ENCODE measurements at regions not wholly inside any gene's neighbourhood (a gene's known extent, or its start where the extent isn't known, plus 50 kb on each side); places are given as distances from the start of the nearest gene placed in this dataset.
"Not testable (repeated sequence)": the region's sequence is repeated elsewhere in the genome, so short reads cannot be mapped to it uniquely, and the experiment has no call there.

- POLR2A ChIA-PET = not testable (repeated sequence)
Observed at GRCh38 chr21:5051303-5052018, 5469.9 kb upstream of the TPTE start.

GRCh38 chr21:5055027-5055754, 5466.2 kb upstream of the TPTE start:
- H3K27ac Mint-ChIP-seq; CTCF ChIA-PET; POLR2A ChIA-PET; H3K36me3 Mint-ChIP-seq; H3K27me3 Mint-ChIP-seq; H3K4me3 Mint-ChIP-seq; DNase-seq; H3K9me3 Mint-ChIP-seq; H3K4me1 Mint-ChIP-seq (ENCODE audit: low read depth); intact Hi-C loops (cut with micrococcal nuclease): not testable (repeated sequence)

More at GRCh38 chr21:5051303-5052018, 5469.9 kb upstream of the TPTE start:
- H3K4me1 Mint-ChIP-seq (ENCODE audit: low read depth); H3K4me3 Mint-ChIP-seq; CTCF ChIA-PET; H3K36me3 Mint-ChIP-seq; H3K9me3 Mint-ChIP-seq; intact Hi-C loops (cut with micrococcal nuclease); DNase-seq; H3K27me3 Mint-ChIP-seq: not testable (repeated sequence)
- H3K27ac Mint-ChIP-seq = peak overlapping the region; percentile 51

GRCh38 chr21:5055996-5056962, 5465.1 kb upstream of the TPTE start:
- POLR2A ChIA-PET; CTCF ChIA-PET; H3K27ac Mint-ChIP-seq; H3K4me3 Mint-ChIP-seq; H3K27me3 Mint-ChIP-seq; H3K9me3 Mint-ChIP-seq; DNase-seq; H3K4me1 Mint-ChIP-seq (ENCODE audit: low read depth); H3K36me3 Mint-ChIP-seq; intact Hi-C loops (cut with micrococcal nuclease): not testable (repeated sequence)

- H3K27me3 Mint-ChIP-seq; DNase-seq; intact Hi-C loops (cut with micrococcal nuclease); POLR2A ChIA-PET; CTCF ChIA-PET; H3K9me3 Mint-ChIP-seq; H3K36me3 Mint-ChIP-seq; H3K4me3 Mint-ChIP-seq; H3K4me1 Mint-ChIP-seq (ENCODE audit: low read depth); H3K27ac Mint-ChIP-seq: not testable (repeated sequence)
Observed at GRCh38 chr21:5057077-5057476, 5464.3 kb upstream of the TPTE start.

- DNase-seq; CTCF ChIA-PET; H3K36me3 Mint-ChIP-seq; H3K4me3 Mint-ChIP-seq; H3K27ac Mint-ChIP-seq; H3K9me3 Mint-ChIP-seq; intact Hi-C loops (cut with micrococcal nuclease); H3K4me1 Mint-ChIP-seq (ENCODE audit: low read depth); H3K27me3 Mint-ChIP-seq; POLR2A ChIA-PET: not testable (repeated sequence)
Observed at GRCh38 chr21:5060364-5061083, 5460.9 kb upstream of the TPTE start.

GRCh38 chr21:5064581-5065142, 5456.7 kb upstream of the TPTE start:
- H3K27ac Mint-ChIP-seq; H3K4me1 Mint-ChIP-seq (ENCODE audit: low read depth); H3K36me3 Mint-ChIP-seq; DNase-seq; H3K4me3 Mint-ChIP-seq; CTCF ChIA-PET; H3K9me3 Mint-ChIP-seq; H3K27me3 Mint-ChIP-seq; intact Hi-C loops (cut with micrococcal nuclease); POLR2A ChIA-PET: not testable (repeated sequence)

GRCh38 chr21:5065240-5066211, 5455.9 kb upstream of the TPTE start:
- not testable (repeated sequence) for DNase-seq

GRCh38 chr21:5066682-5067251, 5454.6 kb upstream of the TPTE start:
- DNase-seq; intact Hi-C loops (cut with micrococcal nuclease); H3K9me3 Mint-ChIP-seq; POLR2A ChIA-PET; H3K36me3 Mint-ChIP-seq; H3K4me1 Mint-ChIP-seq (ENCODE audit: low read depth); CTCF ChIA-PET; H3K27me3 Mint-ChIP-seq; H3K4me3 Mint-ChIP-seq; H3K27ac Mint-ChIP-seq: not testable (repeated sequence)

More at GRCh38 chr21:5065240-5066211, 5455.9 kb upstream of the TPTE start:
- POLR2A ChIA-PET; H3K27ac Mint-ChIP-seq; intact Hi-C loops (cut with micrococcal nuclease); H3K36me3 Mint-ChIP-seq; H3K4me1 Mint-ChIP-seq (ENCODE audit: low read depth); H3K4me3 Mint-ChIP-seq; H3K27me3 Mint-ChIP-seq; H3K9me3 Mint-ChIP-seq; CTCF ChIA-PET: not testable (repeated sequence)

GRCh38 chr21:5067326-5068048, 5453.9 kb upstream of the TPTE start:
- H3K4me3 Mint-ChIP-seq, POLR2A ChIA-PET, CTCF ChIA-PET: not testable (repeated sequence)

GRCh38 chr21:5068649-5069048, 5452.7 kb upstream of the TPTE start:
- DNase-seq; POLR2A ChIA-PET; intact Hi-C loops (cut with micrococcal nuclease); H3K27ac Mint-ChIP-seq; H3K27me3 Mint-ChIP-seq; H3K4me1 Mint-ChIP-seq (ENCODE audit: low read depth); CTCF ChIA-PET; H3K36me3 Mint-ChIP-seq; H3K4me3 Mint-ChIP-seq; H3K9me3 Mint-ChIP-seq: not testable (repeated sequence)

More at GRCh38 chr21:5067326-5068048, 5453.9 kb upstream of the TPTE start:
- H3K9me3 Mint-ChIP-seq; intact Hi-C loops (cut with micrococcal nuclease); DNase-seq; H3K27me3 Mint-ChIP-seq; H3K4me1 Mint-ChIP-seq (ENCODE audit: low read depth); H3K36me3 Mint-ChIP-seq; H3K27ac Mint-ChIP-seq: not testable (repeated sequence)

Data from activated CD4-positive, alpha-beta memory T cell treated with anti-CD3 and anti-CD28 coated beads for 36 hours (primary cell).